ENCODE measurements at regions not wholly inside any gene's neighbourhood (a gene's known extent, or its start where the extent isn't known, plus 50 kb on each side); places are given as distances from the start of the nearest gene placed in this dataset.

DNA sequence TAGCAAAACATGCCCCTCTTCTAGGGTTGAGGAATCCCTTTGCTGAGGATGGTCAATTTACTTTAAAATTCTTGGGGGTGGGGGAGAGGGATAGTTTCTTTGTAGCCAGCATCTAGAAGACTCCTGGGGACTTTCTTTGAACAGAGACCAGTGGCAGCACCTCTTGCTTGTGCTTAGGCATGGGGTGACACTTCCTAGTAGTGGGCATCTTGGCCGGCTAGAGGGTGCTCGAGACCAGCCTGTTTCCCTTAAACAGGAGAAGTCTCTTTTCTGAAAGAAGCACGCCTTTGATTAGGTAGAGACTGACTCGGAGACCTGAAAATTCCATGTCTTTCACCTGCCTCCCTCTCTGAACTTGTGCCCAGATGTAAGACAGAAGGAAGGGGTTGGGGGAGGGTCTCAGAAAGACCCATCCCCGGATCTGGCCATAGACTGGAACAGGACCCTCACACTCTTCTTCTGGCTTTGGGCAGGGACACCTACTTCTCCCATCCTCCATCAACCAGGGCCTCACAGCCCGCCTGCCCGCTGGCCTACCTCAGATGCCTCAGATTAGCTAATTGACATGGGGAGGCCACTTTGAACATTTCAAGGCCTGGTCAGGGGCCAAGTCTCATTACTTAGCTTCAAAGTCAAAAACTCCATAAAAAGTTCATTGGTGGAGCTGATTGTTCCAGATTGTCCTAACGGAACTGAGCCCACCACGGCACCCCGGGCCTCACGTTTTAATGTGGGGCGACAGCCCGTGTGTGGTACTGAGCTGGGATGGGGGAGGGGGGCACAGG is 172.2 kb downstream of the CDC5L start:
- DNase-seq (ENCODE audit: low spot score): no peak
- no peak for FAIRE-seq

DNA sequence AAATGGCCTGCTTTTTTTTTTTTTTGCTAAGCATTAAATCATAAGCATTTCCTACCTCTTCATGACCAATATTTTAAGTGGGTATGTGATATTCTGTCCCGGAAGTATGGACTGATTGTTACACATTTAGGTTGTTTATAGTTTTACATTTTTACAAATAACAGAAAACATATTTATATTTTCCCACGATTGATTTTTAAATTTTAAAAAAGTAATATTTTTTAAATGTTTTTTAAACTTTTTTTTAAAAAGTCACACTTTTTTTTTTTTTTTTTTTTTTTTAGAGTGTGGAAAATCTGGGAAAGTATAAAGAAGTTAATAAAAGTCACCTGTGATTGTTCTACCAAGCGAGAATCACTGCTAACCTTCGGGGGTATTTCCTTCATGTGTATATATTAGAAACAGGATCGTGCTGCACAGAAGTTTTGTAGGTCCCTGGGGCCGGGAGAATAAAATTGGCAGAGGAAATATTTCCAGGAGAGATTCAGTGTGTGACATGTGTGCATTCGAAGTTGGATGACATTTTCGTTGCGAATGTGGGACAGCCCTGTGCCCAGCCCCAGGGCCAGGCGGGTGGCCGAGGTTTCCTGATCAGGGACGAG is 173.1 kb downstream of the CDC5L start:
- DNase-seq (ENCODE audit: low spot score) (no peak), FAIRE-seq (peak; percentile 12)

DNA sequence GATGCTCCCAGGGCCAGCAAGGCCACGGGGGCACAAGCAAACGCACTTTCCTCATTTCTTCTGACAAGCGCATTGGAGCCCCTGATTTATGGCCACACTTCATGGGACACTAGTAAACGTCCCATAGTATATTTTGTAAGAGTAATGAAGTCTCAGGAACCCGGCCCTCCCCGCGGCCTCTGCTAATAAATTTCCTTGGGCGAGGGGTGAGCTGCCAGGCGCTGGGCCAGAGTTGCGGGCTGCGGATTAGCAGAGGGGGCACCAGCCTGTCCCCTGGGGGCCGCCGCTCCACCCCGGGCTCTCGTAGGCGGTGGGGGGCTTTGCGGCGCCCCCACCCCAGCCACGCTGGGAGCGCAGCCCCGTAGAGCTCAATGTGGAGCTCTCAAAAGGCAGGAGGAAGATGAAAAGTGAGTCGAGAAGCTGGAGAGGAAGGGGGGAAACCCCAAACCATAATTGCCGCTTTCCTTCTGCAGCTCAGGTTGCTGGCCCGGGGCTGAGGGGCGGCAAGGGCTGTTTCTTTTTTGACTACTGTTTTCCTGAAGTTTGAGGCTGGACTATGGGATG is 173.6 kb downstream of the CDC5L start:
- no peak for DNase-seq (ENCODE audit: low spot score)

DNA sequence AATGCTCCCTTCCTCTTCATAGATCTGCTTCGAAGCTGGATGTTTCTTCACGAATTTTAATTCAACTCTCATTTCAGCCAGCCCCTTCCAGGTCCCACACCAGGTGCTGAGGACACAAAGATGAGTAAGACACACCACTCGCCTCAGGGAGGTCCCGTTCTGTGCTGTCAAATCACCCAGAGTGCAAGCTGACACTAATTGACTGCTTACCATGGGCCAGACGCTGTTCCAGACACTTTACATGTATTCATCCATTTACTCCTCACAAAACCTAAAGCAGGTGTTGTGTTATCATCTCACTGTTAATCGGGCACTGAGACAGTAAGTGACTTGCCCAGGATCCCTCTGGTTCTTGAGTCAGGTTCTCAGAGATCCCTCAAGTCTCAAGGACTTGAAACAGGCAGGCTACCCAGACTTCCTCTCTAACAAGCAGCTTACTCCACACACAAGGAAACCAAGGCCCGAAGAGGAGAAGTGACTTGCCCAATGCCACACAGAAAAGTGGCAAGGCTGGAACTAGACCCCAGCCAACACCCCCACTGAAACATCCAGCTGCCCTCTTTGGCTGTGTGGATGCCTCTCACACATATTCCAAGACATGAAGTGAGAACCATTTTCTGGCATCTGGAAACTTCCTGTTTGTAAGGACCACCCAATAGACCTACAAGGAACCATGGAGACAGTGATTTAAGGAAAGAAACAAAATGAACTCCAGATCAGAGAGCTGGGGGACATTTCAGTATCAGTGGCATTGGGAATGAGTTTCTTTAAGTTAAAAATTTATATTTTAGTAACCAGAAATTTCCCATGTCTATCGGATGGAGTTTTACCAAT is 174.5 kb downstream of the CDC5L start:
- FAIRE-seq (no peak), DNase-seq (ENCODE audit: low spot score) (no peak)

More for the DNA sequence above, 173.6 kb downstream of the CDC5L start:
- FAIRE-seq: no peak

DNA sequence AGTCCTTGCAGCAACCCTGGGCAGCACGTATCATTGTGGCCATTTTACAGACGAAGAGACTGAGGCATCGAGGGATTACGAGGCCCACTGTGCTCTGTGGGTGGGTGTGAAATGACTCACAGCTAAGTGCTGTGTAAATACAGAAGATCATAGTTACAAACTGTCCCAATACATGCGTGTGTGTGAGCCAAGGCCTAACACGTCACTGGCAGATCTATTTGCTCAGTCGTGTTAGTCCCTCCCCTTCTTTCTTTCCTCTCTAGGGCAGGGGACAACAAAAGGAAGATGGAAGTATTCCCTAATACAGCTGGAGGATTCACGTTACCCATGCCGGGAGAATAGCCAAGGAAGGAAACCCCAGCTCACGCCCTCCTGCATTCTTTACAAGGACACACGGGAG is 175.9 kb downstream of the CDC5L start:
- DNase-seq (ENCODE audit: low spot score) (no peak), FAIRE-seq (no peak)

DNA sequence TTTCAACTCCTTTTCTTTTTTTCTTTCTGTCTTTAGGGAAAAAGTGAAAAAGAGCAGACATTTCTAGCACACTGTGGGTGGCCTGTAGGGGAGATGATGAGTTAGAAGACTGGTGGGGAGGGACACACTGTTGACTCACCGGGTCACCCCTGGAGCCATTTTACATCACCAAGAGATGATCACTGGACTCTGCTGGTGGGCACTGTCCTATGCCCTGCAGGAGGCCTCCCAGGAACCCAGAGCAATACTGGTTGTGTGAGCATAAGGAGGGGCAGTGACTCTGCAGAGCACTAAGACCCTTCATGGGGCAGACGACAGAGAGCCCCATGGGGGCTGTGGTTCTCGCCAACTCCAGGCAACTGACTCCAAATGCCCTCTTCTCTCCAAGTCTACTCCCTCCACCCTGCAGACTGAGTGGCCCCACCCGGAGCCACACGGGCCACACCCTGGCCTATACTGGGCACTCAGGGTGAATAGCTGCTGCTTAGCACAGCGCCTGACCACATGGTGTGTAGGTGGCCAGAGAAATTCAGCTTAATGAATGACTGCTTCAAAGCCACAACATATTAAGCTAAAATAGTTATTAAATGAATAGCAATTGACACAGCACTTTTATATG is 177.5 kb downstream of the CDC5L start:
- FAIRE-seq: no peak

DNA sequence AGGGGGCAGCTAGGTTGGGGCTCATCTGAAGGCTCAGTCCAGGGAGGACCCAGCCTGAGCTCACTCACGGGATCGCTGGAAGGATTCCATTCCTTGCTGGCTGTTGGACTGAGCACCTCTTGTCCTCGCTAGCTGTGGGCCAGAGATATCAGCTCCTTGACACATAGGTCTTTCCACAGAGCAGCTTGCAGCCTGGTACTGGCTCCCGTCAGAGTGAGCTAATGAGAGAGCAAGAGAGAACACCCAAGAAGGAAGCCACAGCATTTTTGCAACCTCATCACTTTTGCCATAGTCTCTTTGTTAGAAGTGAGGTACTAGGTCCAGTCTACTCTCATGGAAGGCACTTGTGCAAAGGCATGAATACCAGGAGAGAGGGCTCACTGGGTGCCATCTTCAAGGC is 179.9 kb downstream of the CDC5L start:
- DNase-seq (ENCODE audit: low spot score) (no peak), FAIRE-seq (no peak)

More for the DNA sequence above, 177.5 kb downstream of the CDC5L start:
- DNase-seq (ENCODE audit: low spot score): no peak

DNA sequence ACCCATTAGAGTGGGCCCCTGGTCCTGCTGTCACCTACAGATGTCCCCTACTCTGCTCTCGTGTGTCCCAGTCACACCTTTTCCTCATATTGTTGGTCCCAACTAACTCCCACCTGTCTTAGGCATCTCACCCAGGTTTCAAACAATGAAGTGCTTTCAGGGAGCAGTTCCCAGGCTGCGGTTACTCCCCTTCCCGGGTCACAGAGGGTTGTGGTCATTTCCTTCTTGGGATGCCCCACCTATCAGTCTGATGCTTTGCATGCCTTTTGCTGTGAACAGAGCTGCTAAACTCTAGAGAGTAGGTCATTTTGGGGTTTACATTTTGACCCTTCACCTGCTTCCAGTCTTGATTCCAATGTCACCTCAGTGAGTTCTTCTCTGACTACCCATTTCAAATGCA is 181.6 kb downstream of the CDC5L start:
- no peak for FAIRE-seq
- DNase-seq (ENCODE audit: low spot score): no peak

DNA sequence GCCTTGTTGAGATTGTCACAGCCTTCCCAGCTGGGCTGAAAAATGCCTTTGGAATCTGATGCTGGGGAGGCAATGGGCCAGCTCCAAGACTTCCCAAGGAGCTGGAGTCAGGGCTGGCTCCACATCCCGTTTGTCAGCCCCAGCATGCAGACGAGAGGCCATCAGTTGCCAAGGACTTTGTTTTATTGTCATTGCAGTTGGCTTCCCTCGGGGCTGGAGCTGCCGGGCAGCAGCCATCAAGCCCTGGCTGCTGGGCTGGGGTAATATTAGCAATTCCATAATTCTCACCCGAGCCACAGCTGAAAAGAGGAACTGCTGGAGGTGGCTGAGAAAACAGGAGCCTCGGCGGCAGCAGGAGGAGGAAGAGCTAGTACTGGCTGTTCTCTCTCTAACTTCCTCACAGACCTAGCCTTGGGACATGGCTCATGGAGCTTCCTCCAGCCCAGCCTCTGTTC is 182.5 kb downstream of the CDC5L start:
- FAIRE-seq (no peak), DNase-seq (ENCODE audit: low spot score) (no peak)

DNA sequence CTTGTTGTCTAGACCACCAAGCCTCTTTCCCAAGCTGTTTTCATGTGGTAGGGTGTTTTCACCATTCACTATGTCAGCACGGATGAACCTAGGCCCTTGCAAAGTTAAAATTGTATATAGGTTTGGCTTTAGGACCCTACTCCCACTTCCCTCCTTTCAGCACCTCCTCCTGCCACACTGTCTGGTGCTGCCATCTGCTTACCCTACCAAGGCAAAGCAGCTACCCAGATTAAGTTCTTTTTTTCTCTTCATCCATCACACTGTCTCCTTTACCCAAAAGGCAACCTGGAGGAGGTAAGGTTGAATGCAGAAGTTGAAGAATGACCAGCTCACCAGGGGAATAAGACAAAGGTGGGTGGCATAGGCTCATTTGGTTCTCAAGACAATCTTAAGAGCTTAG is 184.0 kb downstream of the CDC5L start:
- DNase-seq (ENCODE audit: low spot score): no peak
- no peak for FAIRE-seq

DNA sequence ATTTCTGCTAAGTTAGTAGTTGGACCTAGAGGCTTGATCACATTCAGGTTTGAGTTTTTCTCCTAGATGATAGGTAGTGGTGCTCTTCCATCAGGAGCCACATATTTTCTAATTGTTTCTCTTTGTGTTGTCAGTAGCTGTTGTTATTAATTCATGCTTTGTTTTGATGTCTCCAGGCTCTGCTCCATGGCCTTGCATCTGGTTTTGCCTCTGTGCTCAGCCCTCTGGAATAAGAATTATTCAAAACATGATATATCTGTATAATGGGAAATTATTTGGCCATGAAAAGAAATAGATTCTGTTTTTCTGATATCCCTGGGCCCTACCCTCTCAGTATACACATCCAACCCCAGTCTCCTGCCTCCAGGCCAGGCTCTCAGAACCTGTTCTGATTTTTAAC is 184.8 kb downstream of the CDC5L start:
- FAIRE-seq: no peak
- no peak for DNase-seq (ENCODE audit: low spot score)

DNA sequence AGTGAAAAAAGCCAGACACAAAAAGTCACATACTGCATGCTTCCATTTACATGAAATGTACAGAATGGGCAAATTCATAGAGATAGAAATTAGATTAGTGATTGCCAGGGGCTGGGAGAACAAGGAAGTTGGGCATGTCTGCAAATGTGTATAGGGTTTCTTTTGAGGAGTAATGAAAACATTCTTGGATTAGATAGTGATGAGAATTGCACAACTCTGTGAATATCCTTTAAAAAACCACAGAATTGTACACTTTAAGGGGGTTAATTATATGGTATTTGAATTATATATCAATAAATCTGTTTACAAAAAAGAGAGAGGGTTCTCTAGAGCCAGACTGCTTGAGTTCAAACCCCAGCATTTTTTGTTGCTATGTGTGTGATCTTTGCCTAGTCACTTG is 188.1 kb downstream of the CDC5L start:
- no peak for DNase-seq (ENCODE audit: low spot score)
- no peak for FAIRE-seq

DNA sequence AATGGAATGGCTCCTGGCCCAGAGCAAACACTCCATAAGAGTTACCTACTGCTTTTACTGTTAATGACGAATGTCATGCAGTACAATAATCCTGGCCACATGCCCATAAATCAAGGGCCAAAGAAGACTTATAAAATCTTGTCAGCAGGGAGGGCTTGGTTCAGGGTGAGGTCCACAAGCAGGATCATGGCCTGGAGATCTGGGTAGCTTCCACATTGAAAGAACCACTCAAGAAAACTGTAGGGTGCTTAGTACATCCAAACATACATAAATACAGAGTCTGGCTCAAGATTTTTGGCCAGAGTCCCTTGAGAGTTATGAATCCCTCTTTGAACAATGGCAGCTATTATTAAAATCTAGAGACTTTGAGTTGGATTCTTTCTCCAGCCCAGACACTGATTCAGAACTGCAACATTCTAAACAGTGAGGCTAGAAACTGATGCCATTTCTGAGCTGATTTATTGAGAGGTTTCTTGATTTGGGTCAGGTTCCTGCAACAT is 188.7 kb downstream of the CDC5L start:
- no peak for FAIRE-seq
- DNase-seq (ENCODE audit: low spot score): no peak

DNA sequence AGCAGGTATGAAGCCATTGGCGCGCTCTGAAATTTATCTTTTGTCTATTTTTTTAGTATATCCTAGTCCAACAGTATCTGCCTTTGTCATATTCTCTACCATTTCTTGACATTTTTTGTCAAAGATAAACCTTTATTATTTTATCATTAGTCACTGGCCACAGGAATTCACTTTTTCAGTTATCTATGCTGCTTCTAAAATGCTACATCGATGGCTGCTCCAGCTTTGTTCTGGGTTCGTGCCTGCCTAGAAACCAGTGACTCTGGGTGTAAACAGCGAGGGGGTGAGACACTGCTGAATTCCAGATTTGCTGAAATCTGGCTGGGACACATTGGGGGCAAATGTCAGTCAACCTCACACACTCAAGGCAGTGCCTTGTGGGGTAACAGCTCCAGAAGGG is 193.4 kb downstream of the CDC5L start:
- FAIRE-seq (no peak), DNase-seq (ENCODE audit: low spot score) (no peak)

DNA sequence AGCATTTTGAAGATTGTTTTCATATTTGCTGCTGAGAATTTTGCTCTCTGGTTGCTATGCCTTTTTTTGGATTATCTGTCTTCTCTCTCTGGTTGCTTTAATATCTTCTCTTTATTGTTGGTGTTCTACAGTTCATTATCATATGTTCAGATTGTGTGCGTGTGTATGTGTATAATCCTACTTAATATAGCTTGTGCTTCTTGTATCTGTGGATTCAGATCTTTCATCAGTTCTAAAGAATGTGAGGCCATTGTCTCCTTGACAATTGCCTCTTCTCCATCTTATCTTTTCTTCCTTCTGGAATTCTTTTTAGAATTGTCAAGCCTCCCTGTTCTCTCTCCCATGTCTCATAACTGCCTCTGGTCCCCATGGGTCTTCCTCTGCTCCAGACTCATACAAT is 195.4 kb downstream of the CDC5L start:
- DNase-seq (ENCODE audit: low spot score) (no peak), FAIRE-seq (no peak)

DNA sequence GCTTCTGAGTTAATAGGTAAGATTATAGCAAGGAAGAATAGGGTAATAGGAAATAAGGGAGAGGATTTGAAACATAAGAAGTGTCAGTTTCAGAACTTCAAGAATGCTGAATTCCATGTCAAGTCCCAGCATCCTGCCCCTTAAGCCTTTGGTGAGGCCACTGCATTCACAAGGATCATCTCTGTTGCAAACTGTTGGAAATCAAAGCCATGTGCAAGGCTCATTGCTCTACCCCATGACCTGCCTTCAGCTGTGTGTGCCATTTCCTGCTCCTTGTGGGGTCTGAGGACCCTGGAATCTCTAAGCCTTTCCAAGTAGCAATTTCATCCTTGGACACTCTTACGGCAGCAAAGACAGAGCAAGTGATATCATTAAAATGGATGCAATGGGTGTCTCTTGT is 203.0 kb downstream of the CDC5L start:
- DNase-seq (ENCODE audit: low spot score): no peak
- FAIRE-seq: no peak

DNA sequence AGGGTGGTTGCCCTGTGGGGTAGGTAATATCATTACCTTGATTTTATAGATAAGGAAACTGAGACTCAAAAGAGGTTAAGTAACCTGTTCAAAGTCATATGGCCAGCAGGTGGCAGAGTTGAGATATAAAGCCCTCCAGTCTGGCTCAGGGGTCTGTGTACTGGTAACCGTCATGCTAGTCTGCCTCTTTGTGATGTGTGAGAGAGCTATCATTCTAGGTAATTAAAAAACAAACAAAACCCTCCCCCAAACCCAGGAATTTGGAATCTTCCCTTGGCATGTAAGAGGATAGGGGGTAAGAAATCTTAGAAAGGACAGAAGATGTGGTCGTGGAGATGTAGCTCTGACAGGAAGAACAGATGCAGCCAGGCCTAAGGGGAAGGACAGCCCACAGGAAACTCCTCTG is 206.0 kb downstream of the CDC5L start:
- DNase-seq (ENCODE audit: low spot score) (peak; percentile 52), FAIRE-seq (no peak)

DNA sequence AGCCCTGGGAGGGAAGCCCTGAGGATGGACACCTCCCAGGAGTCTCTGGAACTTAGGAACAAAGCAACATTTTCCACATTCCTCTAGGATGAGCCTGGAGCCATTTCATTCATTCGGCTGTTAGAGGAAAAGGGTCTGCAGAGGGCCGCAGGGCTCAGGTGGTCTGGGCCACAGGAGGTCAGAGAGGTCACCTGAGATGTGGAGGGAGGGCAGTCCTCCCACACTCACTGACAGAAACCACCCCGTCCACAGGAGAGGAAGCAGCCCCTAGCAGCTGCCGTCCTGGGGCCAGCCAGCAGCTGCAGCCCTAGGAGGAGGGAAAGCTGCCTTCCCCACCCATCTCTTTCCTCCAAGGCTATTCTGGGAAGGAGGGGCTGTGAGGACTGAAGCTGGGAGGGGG is 207.0 kb downstream of the CDC5L start:
- DNase-seq (ENCODE audit: low spot score) (no peak), FAIRE-seq (no peak)

DNA sequence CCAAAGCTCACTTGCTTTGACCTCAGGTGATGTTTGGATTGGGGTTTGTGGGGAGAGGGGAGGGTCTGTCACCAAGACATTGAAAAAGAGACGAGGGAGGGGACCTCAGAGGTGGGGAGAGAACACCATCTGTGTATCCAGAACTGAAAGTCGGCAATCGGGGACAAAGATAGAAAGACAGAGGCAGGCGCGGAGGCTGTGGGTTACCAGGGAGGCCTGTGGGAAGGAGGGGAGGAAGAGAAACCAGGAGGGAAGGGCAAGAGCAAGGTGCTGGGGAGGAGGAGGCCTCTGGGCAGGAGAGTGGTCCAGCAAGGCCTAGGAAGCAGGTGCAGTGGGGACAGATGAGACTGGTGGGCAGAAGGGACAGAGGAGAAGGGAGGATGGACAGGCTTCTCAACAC is 211.2 kb downstream of the CDC5L start:
- FAIRE-seq: no peak
- no peak for DNase-seq (ENCODE audit: low spot score)

DNA sequence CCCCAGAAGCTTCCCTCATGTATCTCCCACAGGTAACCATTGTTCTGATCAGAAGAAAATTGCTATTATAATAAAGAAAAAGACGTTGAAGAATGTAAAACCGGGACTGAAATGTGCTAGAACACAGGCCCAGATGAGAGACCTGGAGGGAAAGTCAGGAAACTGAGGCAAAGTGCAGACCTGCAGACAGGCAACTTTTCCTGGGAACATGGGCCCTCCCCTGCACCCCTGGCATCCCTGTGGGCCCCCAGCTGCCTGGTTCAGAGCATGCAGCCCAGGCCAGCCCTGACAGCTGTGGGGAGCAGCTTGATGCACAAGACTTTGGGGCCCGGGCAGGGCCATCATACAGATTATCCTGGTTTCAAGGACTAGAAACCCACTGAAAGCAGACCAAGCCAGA is 212.2 kb downstream of the CDC5L start:
- DNase-seq (ENCODE audit: low spot score) (no peak), FAIRE-seq (no peak)

DNA sequence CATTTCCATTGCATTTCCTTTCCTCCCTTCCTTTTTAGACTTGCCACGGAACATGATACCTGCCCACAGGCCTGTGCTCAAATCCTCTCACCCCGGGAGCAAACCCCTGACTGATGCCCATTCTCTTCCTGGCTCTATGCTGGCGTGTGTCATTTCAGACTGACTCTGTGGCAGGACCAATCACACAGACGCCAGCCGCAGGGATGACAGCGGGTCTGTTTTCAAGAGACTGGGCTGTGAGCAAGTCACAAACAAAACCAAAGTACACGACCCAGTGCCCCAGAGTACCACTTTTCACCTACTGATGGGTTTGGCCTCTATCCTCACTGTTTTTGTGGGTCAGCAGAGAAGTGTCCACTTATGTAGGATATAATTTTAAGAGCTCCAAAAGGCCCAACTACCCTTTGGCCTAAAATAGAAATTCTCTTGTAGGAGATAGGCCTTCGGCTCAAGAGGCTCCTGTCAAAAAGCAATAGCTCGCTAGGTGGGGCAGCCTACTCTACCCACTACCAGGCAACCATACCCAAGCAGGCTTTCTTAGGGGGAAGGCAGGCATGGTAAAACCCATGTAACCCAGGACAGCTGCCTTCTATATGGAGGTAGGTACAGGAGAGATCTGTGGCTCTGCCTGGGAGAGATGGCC is 215.7 kb downstream of the CDC5L start:
- FAIRE-seq (no peak), DNase-seq (ENCODE audit: low spot score) (no peak)
